HG03175 (cell line): ENCODE measurements at regions not wholly inside any gene's neighbourhood (a gene's known extent, or its start where the extent isn't known, plus 50 kb on each side); places are given as distances from the start of the nearest gene placed in this dataset.
"Not testable (repeated sequence)": the region's sequence is repeated elsewhere in the genome, so short reads cannot be mapped to it uniquely, and the experiment has no call there.

Source experiments
- ATAC-seq: cut with Tn5 transposase; IDR thresholded peaks from one replicate; pipeline ENCODE4 v1.9.1; 2021; ENCODE audit warnings: mild to moderate bottlenecking, moderate library complexity; ENCODE audit not compliant: unreplicated experiment

GRCh38 chr2:37757456-37757855 is 86.0 kb upstream of the CDC42EP3 start:
- ATAC-seq, result not testable (repeated sequence)

- ATAC-seq, result not testable (repeated sequence)
Observed at GRCh38 chr2:37758141-37758601, 86.7 kb upstream of the CDC42EP3 start.

GRCh38 chr2:37759989-37760388 is 88.5 kb upstream of the CDC42EP3 start:
- ATAC-seq, result not testable (repeated sequence)

GRCh38 chr2:37760471-37760870 is 89.0 kb upstream of the CDC42EP3 start:
- ATAC-seq, result no peak

- ATAC-seq, result not testable (repeated sequence)
Observed at GRCh38 chr2:37762281-37762680, 90.8 kb upstream of the CDC42EP3 start.

- no peak for ATAC-seq
Observed at GRCh38 chr2:37764739-37765138, 93.3 kb upstream of the CDC42EP3 start.

GRCh38 chr2:37766106-37766505 is 94.7 kb upstream of the CDC42EP3 start:
- no peak for ATAC-seq

- no peak for ATAC-seq
Observed at GRCh38 chr2:37767046-37767445, 95.6 kb upstream of the CDC42EP3 start.

GRCh38 chr2:37767959-37768925 is 96.8 kb upstream of the CDC42EP3 start:
- ATAC-seq, result no peak

GRCh38 chr2:37769551-37769950 is 98.1 kb upstream of the CDC42EP3 start:
- no peak for ATAC-seq

GRCh38 chr2:37770797-37771196 is 99.4 kb upstream of the CDC42EP3 start:
- no peak for ATAC-seq

- ATAC-seq, result no peak
Observed at GRCh38 chr2:37771600-37772088, 100.2 kb upstream of the CDC42EP3 start.

- ATAC-seq, result no peak
Observed at GRCh38 chr2:37773371-37774130, 102.1 kb upstream of the CDC42EP3 start.

GRCh38 chr2:37774171-37774944 is 102.9 kb upstream of the CDC42EP3 start:
- ATAC-seq, result not testable (repeated sequence)

- ATAC-seq, result no peak
Observed at GRCh38 chr2:37774976-37775907, 103.8 kb upstream of the CDC42EP3 start.

- ATAC-seq, result no peak
Observed at GRCh38 chr2:37775908-37776250, 104.4 kb upstream of the CDC42EP3 start.

GRCh38 chr2:37776487-37776886 is 105.0 kb upstream of the CDC42EP3 start:
- no peak for ATAC-seq

- ATAC-seq, result no peak
Observed at GRCh38 chr2:37779139-37779538, 107.7 kb upstream of the CDC42EP3 start.

- no peak for ATAC-seq
Observed at GRCh38 chr2:37779611-37780386, 108.4 kb upstream of the CDC42EP3 start.
